ENCODE measurements at regions not wholly inside any gene's neighbourhood (a gene's known extent, or its start where the extent isn't known, plus 50 kb on each side); places are given as distances from the start of the nearest gene placed in this dataset.
"Not testable (repeated sequence)": the region's sequence is repeated elsewhere in the genome, so short reads cannot be mapped to it uniquely, and the experiment has no call there.

DNA sequence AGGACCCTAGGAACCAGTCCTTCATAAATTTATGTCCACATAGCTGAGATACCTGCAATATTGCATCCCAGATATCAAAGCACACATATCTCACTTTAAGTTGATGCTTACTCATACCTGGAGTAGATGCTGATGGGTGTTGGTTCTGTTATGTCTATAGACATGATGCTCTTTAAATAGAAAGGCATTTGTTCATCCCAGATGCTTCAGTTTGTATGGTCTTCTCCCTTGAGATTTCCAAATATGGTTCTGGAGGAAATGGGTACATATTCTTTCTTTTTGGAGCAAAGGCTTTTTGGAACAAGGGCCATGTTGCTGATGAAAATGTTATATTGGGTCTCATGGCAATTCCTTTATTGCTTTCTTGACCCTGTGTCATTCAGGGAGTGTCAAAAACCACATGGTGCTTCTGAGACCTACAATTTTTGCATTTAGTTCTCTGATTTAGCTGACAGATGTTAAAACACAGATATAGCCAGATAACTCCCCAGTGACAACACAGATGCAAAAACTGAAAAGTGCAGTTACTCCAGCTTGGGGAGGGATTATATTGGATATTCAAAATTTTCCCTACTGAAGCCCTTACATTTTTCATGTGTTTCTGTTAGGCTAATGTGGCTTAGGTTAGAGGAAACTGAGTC, 211.4 kb downstream of the KCNRG start:
- DNase-seq (ENCODE audit: low read depth in 4 of 4, low spot score in 1 of 4), result no peak

DNA sequence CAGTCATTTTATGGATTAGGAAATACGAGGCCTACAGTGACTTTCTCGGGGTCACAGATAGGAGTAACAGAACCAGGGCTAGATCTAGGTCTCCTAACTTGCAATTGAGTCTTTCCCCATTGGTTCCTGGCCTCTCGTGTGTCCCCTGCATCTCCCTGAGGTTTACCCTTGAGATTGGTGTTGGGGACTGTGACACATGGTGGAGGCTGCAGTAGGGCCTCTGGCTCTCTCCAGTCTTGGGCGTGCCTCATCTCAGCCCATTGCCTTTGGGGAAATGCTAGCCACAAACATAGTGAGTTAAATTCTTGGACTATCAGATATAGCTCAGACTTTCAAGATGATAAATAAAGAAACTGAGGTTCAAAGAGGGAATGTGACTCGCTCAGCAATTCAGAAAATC, 212.1 kb downstream of the KCNRG start:
- no peak for DNase-seq (ENCODE audit: low read depth in 4 of 4, low spot score in 1 of 4)

DNA sequence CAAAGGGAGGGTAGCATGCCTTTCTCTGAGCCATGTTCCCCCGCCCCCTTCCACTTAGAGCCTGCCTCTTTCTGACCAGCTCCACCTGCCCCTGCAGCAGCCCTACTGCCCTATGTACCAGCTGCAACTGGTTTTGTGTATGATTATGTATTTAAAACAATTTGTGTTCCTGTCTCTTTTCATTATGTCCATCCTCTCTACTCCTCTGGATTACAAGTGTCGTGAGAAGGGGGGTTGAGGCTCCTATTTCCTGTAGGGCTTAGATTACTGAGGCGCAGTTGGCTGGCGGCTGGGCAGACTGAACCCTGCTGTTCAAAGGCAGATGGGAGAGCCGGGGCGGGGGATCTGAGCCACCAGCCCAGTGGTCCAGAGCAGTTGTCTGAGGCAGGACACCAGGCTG, 213.3 kb downstream of the KCNRG start:
- no peak for DNase-seq (ENCODE audit: low read depth in 4 of 4, low spot score in 1 of 4)

DNA sequence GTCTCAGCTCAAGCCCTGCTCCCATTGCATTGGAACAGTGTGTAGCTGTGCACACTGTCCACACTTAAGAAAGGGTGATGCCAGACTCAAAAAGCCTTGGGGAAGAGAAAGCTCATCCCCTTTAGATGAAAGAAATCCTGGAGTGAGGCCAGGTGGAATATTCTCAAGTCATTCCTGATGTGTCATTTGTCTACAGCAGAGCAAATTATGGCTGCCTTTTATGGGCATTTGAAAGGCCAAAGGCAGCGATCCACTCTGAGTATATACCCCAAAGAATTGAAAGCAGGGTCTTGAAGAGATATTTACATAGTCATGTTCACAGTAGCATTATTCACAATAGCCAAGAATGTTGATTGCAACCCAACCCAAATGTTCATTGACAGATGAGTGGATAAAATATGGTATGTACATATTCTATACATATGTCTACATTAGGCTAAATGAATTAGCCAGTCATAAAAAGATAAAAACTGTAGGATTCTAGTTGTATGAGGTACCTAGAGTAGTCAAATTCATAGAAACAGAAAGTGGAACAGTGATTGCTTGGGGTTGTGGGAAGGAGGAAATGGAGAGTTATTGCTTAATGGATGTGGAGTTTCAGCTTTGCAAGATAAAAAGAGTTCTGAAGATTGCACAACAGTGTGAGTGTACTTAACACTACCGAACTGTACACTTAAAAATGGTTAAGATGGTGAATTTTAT, 214.9 kb downstream of the KCNRG start:
- DNase-seq (ENCODE audit: low read depth in 4 of 4, low spot score in 1 of 4), result no peak

DNA sequence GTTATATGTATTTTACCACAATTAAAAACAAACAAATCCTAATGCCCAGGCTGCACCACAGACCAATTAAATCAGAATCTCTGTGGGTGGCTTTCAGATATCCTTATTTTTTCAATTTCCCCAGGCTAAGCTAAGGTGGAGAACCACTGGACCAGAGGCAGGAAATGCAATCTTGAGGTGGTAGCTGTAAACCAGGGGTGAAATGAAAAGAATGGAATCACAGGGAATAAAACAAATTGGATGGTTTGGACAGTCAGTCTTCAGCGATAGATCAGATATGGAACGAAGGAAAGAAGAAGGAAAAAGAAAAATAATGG, 215.4 kb downstream of the KCNRG start:
- no peak for DNase-seq (ENCODE audit: low read depth in 4 of 4, low spot score in 1 of 4)

DNA sequence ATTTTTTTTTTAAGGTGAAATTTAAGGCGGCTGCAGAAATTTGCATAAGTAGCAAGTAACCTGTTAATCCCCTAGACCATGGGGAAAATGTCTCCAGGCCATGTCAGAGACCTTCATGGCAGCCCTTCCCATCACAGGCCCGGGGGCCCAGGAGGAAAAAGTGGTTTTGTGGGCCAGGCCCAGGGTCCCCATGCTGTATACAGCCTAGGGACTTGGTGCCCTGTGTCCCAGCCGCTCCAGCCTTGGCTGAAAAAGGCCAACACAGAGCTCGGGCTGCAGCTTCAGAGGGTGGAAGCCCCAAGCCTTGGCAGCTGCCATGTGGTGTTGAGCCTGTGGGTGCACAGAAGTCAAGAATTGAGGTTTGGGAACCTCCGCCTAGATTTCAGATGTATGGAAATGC, 218.3 kb downstream of the KCNRG start:
- not testable (repeated sequence) for DNase-seq (ENCODE audit: low read depth in 4 of 4, low spot score in 1 of 4)

DNA sequence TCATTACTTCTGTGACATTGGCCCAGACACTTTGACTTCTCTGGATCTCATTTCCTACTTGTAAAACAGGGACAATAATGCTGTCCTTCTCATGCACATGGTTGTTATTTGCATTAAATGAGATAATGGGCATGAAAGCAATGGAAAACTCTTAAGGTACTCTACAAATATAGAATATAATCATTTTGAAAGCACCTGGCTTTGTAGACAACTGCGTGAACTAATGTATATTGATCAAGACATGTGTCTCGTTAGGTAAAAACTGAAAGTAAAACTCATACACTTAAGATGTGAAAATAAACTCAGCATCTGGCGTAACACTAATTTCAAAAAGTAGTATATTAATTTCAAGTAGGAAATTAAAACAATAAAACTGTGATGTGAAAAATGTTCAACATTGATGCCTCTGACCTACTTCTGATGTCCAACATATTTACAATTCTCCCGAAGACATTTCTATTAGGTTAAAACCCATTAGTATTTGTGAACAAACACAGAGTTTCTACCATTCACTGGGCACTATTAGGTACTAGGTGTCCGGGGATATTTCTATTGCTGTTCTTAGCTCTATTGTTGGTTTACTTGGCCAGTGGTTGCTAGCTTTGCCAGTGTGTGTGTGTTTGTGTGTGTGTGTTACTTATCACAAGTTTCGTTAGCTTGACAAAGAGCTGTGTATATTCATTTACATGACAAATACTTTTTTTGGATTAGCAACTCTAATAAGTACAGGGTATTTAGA, 220.5 kb downstream of the KCNRG start:
- no peak for DNase-seq (ENCODE audit: low read depth in 4 of 4, low spot score in 1 of 4)

DNA sequence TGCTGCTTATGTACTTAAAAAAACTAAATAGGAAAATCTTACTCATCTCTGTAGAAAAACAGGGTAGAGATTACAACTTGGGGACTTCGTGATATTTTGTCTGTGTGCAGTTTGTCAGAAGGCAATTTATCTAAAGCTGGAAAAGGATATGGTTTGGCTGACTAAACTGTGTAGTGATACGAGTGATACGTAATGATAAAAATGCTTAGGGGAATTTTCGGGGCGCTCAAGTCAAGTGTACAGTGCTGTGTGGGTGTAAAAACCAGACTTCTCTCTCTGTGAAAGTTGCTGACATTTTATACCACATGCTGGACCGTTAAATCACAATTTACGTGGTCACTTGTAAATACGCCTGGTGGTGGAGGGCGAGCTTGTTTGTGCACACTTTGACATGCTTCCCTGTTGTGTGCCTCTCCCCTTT, 221.7 kb downstream of the KCNRG start:
- DNase-seq (ENCODE audit: low read depth in 4 of 4, low spot score in 1 of 4), result no peak

DNA sequence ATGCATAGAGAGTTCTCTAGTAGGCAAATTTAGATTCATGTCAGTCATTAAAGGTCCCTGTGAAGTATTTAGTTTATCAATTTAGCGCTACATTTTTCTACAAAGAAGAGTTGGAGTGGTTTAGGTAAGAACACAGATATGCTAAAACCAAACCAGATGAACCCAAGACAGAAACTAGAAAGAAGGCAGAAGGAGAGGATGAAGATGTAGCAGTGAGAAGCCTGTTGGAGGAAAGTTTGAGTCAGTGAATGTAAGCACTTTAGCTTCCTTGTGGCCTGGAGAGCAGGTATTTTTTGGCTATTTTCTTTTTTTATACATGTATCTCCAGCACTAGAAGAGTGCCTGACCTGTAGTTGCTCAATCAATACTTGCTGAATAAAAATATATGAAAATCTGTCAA, 223.7 kb downstream of the KCNRG start:
- no peak for DNase-seq (ENCODE audit: low read depth in 4 of 4, low spot score in 1 of 4)

DNA sequence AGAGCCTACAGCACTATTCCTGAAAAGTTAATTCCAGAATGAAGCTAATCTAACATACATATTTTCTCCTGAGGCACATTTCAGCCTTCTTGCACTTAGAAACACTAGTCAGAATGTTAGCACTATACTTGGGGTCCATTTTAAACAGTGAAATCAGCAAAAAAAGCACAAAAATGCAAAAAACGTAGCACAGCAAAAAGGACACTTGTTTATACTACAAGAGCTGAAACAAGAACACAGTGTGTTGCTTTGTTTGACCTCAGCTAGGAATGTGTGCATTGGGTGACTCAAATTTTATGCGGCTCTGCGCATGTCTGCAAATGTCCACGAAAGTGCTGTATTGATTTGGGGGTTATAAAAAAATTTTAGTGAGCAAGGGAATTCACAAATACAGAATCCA, 226.2 kb downstream of the KCNRG start:
- no peak for DNase-seq (ENCODE audit: low read depth in 4 of 4, low spot score in 1 of 4)

DNA sequence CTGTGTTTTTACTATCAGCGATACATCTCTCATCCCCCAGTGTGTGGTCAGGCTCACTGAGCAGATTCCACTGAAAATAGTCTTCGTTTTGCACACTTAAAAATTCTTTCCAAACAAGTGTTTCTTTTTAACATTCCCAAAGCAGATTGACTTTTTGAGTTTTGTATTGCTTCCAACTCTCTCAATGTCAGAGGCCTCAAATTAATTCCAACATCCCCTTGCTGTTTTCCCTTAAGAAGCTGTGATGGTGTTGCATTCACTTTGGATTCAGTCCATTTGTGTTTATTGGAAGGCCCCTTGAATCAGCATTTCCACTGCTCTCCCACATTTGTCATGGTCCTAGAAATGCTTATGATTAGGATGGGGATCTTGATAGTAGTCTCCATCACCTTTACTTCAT, 228.7 kb downstream of the KCNRG start:
- no peak for DNase-seq (ENCODE audit: low read depth in 4 of 4, low spot score in 1 of 4)

DNA sequence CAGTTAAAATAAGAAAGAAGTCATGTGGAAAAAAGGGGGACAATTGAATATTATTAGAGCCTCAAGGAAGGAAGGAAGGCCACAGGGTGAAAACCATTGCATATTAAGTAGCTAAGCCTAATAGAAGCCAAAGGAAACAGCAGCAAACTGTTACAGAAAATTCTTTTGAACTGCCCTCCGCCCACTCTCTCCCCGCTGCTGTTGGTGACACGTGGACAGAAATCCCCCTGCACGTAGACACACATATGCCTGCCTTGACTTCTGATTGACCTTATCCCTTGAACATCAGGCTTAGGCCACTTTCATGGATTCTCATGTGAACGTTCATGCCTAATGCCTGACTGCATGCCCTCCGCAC, 229.1 kb downstream of the KCNRG start:
- DNase-seq (ENCODE audit: low read depth in 4 of 4, low spot score in 1 of 4), result no peak

DNA sequence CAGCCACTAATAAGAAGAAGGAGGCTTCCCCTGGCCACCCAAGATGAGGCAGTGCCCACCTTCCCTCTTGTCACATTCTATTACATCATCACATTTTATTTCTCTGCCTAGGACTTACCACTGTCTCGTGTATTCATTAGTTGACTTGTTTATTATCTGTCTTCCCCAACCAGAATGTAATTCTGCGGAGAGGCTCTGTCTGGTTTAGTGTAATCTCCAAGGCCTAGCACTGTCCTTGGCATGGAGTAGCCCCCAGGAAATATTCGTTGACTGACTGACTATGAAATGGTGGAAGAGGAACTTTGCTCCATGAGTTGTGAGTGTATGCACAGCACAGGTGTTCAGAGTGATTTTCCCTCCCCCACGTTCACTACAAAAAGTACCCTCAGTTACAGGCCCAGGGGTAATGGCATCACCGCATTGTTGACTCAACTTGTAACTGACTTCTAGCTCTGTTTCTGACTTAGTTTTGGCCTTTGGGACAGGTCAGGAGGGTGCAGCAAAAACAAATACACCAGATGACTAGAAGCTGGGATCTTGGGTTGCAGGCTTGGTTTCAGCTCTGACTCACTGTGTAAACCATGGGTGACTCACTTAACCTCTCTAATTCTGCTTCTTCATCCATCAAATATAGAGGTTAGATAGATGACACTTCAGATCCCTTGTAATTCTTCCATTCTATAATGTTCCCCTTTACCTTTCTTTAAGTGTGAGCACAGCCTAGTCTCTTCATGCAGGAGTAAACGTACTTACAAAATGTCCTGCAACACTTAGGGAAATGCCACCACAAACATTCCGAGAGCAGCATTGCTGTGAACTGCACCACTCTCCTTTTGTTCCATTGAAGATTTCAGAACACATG, 229.7 kb downstream of the KCNRG start:
- DNase-seq (ENCODE audit: low read depth in 4 of 4, low spot score in 1 of 4), result peak in 2 of 4 experiments; percentile 40 to 62

DNA sequence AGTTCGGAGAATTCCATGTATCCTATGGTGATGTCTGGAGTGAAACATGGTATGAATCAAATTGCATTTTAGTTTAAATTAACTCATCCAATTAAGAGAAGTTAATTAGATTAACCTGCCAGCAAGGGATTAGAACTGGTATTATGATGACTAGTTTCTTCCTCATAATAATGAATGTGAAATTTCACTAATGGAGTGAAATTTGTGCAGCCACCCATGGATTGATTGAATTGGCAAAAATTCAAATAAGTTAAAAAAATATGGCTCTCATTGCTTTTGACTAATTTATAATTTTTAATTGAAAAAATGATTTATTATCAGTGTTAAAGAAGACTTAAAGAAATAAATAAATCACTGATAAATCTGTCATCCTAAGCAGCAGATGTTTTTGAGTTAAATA, 232.0 kb downstream of the KCNRG start:
- DNase-seq (ENCODE audit: low read depth in 4 of 4, low spot score in 1 of 4), result no peak

DNA sequence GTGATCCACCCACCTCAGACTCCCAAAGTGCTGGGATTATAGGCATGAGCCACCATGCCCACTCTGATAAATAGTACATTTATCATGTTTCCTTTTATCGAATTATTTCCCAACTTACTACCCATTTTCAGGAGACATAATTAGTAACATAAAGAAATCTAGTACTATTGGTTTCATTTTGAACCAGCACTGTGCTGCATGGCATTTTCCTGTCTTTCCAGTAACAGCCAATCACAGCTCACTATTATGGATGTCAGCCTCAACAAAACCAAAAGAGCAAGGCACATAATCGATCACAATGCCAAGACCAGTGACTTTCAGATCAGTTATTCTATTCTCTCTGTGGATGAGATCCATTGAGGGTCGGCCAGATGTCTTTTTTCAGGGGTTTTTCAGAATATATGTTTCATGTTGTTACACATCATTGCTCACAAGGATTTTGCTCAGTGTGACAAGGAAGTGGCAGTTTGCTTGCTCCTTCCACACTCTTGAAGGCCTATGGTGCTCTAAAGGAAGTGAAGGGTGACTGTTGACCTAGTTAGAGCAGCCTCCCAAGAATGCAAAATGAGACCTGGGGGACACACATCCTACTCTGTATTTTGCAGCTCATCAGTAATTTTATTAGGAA, 233.4 kb downstream of the KCNRG start:
- DNase-seq (ENCODE audit: low read depth in 4 of 4, low spot score in 1 of 4), result no peak

DNA sequence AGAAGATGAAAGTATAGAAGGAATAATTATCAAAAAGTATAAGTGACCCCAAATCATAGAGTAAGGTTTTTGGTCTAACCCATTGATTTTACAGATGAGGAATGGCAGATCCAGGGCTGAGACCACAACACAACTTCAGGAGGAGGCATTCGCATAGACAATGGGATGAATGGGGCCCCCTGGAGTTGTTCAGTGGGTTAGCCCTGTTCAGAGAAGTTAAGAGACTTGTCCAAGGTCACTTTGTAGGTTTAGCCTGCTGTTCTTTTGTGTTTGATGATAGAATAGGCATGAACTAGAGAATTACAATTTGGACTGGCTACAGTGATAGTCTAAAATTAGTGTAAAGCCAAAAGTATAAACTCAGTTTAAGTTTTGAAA, 233.9 kb downstream of the KCNRG start:
- DNase-seq (ENCODE audit: low read depth in 4 of 4, low spot score in 1 of 4), result no peak

DNA sequence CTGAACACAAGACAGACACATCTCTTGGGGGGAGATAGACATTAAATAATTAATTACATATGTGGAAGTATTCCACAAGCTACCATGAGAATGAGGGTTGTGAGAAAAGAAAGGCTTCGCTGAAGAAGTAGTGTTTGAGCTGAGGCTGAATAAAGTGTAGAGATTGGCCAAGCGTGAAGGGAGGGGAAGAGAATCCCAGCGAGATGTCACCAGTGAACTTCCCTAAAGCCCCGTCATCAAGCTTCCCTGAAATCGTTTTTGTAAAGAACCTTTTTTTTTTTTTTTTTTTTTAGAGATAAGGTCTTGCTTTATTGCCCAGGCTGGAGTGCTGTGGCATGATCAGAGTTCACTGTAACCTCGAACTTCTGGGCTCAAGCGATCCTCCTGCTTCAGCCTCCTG, 235.2 kb downstream of the KCNRG start:
- no peak for DNase-seq (ENCODE audit: low read depth in 4 of 4, low spot score in 1 of 4)

DNA sequence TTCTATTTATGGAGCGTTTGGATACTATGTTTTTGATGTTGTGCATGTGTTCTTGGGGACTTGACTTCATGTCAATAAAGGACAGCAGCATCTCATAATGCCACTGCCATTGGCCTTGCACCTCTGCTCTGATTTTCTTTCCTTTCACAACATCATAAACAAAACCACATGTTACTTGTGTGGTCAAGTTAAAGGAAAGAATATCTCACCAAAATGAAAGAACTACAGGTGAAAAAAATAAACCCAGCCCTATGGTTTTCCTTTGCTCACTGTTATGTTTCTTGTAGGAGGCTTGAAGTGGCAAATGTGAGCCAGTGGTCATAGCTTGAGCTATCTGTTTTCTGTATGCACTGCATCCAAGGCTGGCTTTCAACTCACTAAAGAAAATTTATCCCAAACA, 240.4 kb downstream of the KCNRG start:
- DNase-seq (ENCODE audit: low read depth in 4 of 4, low spot score in 1 of 4), result no peak

DNA sequence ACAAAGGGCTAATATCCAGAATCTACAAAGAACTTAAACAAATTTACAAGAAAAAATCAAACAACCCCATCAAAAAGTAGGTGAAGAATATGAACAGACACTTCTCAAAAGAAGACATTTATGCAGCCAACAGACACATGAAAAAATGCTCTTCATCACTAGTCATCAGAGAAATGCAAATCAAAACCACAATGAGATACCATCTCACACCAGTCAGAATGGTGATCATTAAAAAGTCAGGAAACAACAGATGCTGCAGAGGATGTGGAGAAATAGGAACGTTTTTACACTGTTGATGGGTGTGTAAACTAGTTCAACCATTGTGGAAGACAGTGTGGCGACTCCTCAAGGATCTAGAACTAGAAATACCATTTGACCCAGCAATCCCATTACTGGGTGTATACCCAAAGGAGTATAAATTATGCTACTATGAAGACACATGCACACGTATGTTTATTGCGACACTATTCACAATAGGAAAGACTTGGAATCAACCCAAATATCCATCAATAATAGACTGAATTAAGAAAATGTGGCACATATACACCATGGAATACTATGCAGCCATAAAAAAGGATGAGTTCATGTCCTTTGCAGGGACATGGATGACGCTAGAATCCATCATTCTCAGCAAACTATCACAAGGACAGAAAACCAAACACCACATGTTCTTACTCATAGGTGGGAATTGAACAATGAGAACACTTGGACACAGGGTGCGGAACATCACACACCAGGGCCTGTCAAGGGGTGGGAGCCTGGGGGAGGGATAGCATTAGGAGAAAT, 241.5 kb downstream of the KCNRG start:
- not testable (repeated sequence) for DNase-seq (ENCODE audit: low read depth in 4 of 4, low spot score in 1 of 4)

DNA sequence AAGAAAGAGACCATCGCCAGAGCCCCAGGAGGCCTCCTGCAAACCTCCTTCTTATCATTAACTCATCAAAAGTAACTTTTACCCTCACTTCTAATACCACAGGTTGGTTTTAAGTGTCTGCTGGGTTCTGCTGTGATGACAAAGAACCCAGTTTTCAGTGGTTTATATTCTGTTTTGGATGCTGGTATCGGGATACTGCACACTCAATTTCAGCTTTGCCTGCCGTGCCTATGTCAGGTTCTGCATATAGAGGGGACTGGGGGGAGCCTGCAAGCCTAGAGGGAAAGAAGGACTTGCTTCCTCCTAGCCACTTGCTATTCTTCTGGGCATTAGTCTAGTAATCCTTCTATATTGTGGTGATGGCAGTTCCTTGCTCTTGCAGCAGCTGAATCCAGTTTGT, 242.4 kb downstream of the KCNRG start:
- DNase-seq (ENCODE audit: low read depth in 4 of 4, low spot score in 1 of 4), result no peak
